ENCODE measurements at regions not wholly inside any gene's neighbourhood (a gene's known extent, or its start where the extent isn't known, plus 50 kb on each side); places are given as distances from the start of the nearest gene placed in this dataset.

DNA sequence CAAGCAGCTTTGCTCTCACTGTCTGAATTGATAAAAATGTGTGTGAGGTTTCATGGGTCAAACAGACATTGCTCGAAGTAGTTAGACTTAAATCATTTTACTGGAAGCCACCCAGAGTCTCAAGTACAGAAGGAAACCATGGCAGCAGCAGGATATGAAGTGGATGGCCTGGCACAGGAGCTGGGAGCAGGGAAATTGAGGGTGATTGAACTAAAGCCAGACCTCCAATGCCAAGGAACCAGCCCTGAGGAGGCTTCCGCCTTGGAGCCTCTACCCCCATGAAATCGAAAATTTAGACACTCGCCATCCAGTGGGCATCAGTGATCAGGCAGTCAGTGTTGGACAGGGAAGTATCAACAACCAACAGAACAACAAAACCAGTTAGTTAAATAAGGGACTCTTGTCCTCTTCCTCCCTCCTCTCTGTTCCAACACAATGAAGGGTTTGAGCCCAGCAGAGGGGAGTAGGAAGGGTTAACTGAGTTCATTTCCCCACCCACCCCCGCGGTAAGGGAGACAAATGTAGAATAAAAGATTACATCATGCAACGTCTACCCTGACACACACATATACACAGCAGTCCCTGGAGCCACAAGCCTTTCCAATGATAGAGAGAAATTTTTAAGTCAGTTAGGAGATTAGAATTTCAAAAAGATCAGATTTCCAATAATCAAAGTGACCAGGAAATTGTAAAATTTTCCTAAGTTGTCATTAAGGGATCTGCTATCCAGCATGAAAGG lies 156.3 kb downstream of the SLC16A9 start:
- DNase-seq: no peak

DNA sequence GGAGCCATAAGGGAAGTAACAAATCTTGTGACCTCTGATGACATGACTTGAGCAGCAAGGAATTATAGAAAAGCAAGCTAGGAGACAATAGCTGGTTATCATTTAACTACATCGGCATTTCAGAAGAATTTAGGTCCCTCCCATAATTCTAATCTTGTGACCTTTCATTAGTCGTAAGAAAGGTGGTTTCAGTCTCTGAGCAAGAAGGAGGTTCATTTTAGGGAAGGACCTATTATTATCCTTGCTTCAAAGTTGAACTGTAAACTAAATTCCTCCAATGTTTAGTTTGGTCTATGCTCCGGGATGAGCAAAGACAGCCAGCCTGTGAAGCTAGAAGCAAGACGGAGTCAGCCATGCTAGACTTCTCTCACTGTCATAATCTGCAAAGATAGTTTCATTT lies 159.6 kb downstream of the SLC16A9 start:
- no peak for DNase-seq

DNA sequence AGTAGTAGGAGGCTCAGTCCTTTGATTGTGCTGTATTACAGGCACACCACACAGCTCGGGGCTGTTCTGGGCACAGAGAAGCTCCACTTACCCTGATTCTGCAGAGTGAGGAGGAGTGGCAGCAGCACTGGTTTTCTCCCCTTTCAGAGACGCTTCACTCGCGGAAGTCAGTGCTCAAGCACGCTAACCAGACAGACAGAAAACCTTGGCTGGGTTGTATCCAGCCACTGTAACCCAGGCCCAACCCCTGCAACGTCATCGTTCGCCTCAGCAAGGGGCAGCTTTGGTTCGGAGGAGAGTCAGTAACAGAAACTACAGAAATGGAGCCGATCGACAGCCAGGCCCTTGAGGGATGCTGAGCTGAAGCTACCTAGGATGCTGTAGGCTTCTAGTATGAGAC lies 171.0 kb downstream of the SLC16A9 start:
- DNase-seq: no peak

DNA sequence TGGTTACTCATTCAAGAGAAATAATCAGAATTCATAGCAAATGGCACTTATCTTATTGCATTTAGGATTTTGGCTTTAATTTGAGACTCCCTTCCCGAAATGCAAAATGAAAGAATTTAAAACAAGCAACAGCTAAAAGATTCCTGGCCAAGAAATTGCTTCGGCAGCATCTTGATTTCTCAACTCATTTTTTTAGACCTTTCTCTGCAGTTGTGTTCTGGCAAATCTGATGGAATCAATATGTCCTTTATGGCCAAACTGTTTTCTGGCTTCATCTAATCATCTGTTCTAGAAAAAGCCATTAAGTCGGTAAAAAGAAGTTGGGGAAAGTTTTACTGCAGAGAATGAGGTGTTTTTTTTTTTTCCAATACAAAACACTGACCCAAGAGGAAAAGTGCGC lies 172.1 kb downstream of the SLC16A9 start:
- DNase-seq: no peak

DNA sequence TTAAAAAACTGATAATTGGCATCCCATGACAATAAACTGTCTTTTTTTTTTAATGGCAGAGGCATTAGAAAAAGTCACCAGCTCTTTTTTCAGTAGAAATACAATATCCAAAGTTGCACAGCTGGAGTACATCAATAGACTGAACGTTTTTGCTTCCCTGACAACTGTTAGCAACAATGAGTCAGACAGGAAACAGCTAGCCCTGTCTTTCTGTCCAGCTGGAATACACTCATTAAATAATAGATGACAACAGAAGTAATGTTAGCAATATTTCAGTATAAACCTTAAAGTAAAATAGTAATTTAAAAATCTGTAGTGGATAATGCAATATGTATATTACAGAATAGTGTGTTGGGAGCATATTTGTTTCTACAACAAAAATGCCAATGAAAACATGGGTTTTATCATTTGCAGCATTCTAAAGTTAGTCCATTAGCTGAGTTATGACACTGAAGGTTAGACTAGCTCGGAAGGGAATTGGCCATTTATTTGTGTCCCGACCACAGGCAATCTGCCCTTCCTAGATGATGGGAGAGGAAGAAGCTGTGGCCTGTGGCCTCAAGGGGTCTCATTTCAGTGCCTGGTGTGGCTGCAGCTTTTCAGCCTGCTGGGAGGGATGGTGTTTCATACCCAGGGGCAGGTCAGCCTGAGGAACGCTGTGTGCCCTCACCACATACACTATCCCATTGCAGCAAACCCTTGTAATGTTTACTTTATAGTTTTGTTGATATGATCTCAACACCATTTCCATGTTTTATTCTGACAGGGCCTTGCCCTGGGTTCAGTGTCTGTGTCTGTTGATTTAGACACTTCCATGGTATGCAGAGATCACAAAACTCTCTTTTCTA lies 173.3 kb downstream of the SLC16A9 start:
- DNase-seq: peak; percentile 85

DNA sequence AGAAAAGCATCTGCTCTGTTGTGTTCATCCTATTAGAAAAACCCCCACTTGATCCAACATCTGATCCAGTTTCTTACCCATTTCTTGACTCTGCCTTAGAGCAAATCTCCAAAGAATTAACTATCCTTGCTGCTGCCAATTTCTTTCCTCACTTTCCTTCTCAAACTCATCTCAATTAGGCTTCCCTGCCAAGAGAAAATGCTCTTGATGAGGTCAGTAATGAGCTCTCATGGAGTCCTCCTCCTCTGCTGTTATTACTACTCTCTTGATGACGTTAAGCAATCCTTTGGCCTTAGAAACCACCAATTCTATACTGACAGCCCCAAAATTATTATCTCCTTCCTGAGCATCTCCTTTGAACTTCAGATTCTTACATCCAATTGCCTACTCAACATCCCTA lies 162.0 kb upstream of the FAM13C start:
- no peak for DNase-seq

DNA sequence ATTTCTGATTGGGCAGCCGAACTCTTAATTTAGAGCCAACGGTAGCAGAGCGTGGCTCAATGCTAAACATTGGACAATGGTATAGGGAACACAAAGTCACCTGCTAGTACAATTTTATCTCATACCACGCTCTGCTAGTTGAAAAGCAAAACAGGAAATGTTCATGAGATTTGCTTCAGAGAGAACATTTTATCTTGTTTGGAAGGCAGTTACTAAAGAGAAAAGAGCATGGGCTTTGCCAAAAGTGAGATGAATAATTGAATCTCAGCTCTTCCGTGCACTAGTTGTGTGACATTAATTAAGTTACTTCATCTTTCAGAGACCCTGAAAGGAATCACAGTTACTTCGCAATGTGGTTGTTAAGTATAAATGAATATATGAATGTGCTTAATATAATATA lies 161.5 kb upstream of the FAM13C start:
- DNase-seq: no peak

DNA sequence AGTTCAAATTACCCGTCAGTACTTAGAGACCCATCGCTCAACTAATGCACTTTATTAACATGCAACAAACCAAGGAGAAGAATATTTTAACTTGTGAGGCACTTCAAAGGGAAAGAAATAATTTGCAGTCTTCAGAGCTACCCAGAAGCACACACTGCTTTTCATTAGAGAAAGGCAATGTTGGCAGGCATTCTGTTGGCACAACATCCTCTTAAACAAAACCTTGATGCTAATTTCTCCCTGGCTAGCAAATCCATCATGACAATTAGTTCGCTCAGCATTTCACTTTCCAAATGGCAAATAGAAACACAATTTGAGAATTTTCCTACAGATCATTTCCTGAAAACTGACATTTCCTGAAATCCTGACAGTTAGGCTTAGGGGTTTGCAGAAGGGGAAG lies 155.6 kb upstream of the FAM13C start:
- no peak for DNase-seq

DNA sequence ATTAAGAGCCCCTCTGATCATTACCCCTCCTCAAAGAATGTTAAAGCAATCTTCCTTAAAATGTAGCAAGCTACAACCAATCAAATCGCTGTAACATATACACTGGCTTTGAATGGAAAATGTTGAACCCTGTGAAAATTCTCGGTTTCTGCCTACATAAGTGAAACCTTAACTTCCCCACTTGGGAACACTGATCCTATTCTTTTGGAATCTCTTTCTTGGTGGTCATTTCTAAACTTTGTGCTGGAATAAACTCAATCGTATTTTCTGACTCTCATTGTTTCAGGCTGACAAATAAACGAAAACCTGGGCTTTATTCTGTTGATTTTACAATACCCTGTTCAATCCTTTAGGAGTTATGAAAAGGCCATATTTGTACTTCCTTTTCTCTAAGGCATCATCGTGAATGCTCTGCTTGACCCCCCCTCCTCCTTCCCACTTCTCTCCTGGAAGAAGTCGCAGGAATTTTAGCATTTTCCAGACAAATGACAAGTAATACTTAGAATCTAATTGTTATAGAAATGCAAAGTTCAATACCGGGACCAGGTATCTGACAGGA lies 155.1 kb upstream of the FAM13C start:
- no peak for DNase-seq

DNA sequence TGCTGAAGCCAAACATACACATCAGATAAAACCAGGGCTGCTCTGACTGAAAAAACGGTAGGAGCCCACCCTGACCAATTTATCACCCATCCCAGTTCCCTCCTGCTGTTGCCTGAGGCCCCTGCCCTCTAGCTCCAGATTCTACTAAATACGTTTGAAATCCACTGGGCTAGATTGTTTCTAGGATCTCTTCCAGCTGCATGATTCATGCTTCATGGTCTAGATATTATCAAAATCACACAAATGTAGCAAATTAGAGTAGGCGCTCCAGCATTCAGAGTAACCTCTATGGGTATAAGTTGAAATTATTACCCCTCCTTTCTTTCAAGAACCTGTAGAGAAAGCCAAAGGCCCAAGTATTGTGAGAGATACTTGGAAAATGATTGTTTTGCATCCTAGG lies 151.2 kb upstream of the FAM13C start:
- peak; percentile 33 for DNase-seq

DNA sequence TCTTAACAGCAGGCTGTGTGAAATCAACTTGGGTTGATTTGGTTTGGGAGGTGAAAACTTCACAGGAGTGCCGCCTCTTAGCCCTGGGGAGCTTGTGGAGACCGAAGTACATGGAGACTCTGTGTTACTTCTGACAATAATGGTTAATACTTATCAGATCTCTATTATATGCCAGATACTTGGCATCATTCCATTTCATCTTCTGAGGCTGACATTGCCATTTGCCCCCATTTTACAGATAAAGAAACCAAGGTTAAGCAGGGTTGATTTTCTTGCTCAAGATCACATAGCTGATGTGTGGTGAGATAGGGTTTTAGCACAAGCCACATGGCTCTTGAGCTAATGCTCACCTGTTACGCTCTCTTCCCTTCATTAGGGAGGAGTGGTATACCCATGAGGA lies 150.6 kb upstream of the FAM13C start:
- no peak for DNase-seq

DNA sequence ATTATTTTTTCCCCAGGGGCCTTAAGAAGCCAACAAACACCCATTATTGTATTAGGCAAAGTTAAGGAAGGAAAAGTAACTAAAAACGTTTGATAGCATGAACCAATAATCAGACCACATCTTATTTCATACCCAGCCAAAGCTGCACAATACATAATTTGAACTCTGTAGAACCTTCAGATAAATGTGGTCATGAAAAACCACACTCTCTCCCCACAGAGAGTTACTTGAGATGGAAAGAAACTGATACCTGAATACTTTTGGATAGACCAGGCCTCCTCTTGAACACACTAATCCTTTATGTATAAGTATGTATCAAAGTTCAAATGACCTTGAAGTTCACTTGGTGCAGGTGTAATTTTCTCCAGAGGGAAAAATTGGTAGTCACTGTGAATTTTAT lies 146.6 kb upstream of the FAM13C start:
- DNase-seq: no peak

DNA sequence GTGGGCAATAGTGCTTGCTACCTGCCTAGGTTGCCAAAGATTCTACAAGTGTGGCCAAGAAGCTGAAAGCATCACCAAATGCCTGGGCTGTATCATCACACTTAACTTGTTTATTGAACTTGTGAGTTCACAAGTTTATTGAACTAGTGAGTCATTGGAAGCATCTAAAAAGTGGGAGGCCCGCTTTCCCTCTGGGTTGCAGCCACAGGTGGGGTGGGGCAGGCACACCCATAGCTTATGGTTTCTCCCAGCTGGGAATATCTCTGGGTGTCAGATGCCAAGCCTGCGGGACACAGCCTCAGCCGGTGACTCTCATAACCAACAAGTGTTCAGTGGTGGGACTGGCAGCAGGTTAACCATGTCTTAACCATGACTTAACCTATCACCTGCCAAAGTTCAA lies 145.9 kb upstream of the FAM13C start:
- no peak for DNase-seq

DNA sequence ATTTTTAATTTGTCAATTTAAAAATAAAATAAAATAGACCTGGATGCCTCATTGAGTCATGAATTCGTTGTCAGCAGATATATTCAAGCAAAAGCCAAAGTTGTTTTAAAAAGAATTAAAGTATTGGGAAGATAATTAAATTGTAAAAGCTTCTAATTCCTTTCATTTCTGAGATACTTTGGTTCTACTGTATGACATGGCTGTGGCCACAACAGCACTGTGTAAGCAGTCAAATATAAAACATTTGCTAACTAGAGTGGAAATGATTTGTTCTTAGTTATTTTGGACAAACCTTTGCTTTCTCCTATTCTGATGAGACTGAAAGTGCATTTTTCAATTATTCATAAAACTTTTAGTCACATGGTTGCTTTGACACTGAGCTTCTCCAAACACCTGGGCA lies 143.6 kb upstream of the FAM13C start:
- DNase-seq: peak; percentile 52

DNA sequence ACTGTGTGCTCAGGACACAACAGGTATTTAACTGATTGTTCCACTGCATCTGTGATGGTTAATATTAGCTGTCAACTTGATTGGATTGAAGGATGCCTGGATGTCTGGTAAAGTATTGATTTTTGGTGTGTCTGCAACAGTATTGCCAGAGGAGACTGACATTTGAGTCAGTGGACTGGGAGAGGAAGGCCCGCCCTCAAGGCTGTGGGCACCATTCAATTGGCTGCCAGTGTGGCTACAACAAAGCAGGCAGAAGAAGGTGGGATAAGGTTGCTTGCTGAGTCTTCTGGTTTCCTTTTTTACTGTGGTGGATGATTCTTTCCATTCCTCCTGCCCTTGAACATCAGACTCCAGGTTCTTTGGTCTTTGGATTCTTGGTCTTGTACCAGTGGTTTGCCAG lies 137.1 kb upstream of the FAM13C start:
- no peak for DNase-seq

DNA sequence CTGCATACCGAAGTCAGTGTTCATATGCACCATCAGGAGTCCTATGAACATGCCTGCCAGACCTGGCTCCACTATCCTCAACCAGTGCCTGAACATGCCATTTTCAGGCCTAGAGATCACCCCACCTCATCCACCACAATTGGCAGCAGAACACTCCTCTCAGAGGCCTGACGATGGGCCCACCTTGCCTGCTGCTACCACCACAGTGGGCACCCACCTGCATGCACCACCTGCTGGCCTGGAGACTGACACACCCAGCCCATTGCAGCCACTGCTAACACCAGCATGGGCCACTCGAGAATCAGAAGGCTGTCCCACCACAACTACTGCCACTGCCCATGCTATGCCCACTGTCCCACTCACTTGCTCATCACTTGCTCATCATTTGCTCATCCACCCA lies 130.7 kb upstream of the FAM13C start:
- DNase-seq: no peak

DNA sequence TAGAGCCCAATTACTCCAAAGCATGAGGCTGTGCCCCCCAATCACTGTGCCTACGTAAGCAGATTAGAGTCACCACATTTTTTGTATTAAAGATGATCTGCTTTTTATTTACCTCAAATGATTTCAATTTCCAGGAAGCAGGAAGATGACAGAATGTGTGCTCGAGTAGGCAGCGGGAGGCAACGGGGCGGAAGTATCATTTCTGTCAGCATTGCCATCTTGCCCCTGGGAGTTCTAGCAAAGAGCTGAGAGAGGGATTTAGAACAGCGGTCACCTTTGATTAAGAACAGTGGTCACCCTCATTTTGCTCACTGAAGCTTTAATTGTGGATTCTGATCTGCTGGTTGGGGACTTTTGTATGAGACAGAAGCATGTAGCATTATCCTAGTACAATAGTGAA lies 117.1 kb upstream of the FAM13C start:
- DNase-seq: no peak

DNA sequence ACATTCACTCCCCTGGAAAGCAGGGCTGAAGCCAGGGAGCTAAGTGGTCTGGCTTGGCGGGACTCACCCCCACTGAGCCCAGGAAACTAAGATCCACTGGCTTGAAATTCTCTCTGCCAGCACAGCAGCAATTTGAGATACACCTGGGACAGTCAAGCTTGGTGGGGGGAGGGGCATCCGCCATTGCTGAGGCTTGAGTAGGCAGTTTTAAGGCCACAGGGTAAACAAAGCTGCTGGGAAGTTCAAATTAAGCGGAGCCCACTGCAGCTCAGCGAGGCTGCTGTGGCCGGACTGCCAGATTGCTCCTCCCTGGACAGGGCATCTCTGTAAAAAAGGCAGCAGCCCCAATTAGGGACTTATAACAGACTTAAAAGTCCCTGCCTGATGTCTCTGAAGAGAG lies 108.2 kb upstream of the FAM13C start:
- DNase-seq: no peak

DNA sequence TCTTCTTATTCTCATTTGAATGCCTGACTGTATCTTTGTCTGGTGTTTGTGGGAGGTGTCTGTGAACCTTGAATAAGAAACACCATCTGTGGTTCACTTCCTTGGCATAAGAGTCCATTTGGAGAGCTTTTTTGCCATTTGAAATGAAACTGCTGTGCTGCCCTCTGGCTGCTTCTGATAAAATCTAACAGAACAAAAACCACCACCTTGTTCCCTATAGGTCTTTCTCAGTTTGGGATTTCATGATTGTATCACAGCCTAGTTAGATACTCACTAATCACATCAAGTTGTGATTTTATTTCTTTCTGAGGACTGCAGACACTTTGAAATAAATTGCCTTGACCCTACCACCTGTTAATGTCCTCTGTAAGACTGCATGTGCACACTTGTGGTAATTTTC lies 102.7 kb upstream of the FAM13C start:
- peak; percentile 65 for DNase-seq

DNA sequence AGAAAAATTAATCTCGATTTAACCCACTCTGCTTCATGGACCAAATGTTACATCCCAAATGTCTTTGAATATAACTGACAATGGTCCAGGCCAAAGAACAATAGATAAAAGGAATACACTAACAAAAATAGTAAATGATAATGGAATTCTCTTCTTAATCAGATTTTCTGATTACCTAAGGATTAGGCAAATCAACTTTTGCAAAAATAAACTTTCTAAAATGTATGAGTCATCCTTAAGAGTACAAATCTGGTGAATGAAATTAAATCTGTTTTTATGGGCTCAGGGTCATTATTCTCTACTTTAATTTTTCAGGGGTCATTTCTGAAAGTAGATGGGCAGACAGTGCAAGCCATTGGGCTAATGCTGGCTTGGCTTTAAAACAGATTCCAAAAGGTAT lies 102.1 kb upstream of the FAM13C start:
- no peak for DNase-seq

DNA sequence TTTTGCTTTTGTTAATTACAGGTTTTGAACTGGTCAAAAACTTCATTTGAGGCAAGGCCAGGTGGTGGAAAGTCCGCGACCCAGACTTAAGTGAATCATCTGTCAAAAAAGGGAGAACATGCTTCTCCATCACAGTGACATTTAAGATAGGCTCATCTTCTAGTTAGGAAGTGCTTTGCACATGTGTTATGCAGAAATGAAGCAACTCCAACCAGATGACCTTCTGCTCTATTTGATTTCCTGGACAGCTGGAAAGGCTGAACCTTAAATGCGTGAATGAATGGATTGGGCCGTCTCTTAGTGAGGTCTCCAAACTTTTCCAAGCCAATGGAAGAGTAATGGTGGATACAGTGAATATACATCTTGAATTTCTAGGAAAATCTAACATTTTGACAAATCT lies 101.6 kb upstream of the FAM13C start:
- DNase-seq: no peak

DNA sequence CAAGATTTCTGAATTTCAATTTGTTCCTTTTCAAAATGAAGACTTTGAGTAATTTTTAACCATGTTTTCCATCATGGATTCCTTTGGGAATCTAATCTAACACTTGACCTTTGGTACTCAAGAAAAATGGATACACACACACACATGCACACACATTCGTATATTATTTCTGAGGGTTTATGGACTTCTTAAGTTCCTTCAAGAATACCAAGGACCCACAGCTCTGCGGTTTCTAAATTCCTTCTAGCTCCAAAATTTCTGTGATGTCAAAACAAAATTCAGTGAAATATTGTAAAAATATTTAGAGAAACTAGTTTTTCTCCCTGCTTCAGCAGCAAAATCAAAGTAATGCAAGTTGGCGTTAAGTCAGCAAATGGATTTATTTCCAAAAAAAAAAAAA lies 98.3 kb upstream of the FAM13C start:
- no peak for DNase-seq

DNA sequence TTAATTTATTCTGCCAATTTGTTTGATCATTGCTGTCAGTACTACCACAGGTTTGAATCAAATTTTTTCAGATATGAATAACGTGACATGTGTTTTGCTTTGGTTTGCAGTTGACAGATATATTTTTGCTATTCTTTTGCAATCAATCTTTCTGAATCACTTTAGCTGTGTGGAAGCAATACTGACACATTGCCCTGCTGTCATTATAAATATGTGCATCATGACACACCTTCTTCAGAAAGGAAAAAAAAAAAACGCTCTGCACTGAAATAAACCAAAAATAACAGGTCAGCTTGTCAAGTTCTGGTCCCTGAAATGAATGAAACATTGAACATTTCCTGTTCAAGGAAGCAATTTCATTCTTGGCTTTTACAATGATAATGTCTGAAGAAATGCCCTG lies 93.8 kb upstream of the FAM13C start:
- DNase-seq: peak; percentile 49

Measured in fibroblast of skin of abdomen (primary cell).